GM12872 (cell line): ENCODE measurements at regions not wholly inside any gene's neighbourhood (a gene's known extent, or its start where the extent isn't known, plus 50 kb on each side); places are given as distances from the start of the nearest gene placed in this dataset.

Source experiments
- TF ChIP-seq, protein P1 (sequence below): IDR thresholded peaks from 3 replicates; pipeline ENCODE4 v1.5.1; 2011; ENCODE audit warnings: low read depth, mild to moderate bottlenecking, low read length, moderate library complexity; ENCODE audit not compliant: insufficient read depth

- TF ChIP-seq, protein P1, sequence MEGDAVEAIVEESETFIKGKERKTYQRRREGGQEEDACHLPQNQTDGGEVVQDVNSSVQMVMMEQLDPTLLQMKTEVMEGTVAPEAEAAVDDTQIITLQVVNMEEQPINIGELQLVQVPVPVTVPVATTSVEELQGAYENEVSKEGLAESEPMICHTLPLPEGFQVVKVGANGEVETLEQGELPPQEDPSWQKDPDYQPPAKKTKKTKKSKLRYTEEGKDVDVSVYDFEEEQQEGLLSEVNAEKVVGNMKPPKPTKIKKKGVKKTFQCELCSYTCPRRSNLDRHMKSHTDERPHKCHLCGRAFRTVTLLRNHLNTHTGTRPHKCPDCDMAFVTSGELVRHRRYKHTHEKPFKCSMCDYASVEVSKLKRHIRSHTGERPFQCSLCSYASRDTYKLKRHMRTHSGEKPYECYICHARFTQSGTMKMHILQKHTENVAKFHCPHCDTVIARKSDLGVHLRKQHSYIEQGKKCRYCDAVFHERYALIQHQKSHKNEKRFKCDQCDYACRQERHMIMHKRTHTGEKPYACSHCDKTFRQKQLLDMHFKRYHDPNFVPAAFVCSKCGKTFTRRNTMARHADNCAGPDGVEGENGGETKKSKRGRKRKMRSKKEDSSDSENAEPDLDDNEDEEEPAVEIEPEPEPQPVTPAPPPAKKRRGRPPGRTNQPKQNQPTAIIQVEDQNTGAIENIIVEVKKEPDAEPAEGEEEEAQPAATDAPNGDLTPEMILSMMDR: no peak
Observed at GRCh38 chr6:43887340-43887858, 117.4 kb downstream of the VEGFA start.

DNA sequence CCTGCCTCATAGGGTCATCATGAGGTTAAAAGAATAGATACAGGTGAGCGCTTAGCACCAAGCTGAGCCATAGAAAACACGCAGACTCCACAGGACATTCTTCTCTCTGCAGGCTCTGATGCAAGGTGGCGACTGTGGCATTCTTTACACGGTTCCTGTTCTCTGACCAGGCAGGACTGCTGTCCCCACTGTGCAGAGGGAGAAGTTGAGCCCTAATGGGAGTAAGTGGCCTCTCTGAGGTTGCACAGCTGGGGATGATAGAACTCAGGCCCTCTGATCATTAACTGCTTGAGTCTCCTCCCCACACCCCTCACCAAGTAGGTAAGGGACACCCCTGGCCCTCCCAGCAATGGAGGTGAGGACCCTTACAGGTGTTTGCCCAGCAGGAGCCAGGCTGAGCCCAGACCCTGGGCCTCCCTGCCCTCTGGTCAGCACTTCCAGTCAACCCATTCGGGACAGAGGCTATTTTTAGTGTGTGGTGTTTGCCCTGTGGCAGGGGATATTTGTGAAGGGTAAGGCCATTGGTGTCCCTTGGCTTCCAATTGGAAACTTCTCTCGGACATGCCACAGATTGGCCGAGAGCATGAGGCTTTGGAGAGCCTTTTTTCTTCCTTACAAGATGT is 116.8 kb downstream of the VEGFA start:
- TF ChIP-seq, protein P1: no peak

- TF ChIP-seq, protein P1: no peak
Observed at GRCh38 chr6:43886067-43886461, 116.1 kb downstream of the VEGFA start.

- TF ChIP-seq, protein P1: no peak
Observed at GRCh38 chr6:43885399-43886066, 115.5 kb downstream of the VEGFA start.

- TF ChIP-seq, protein P1: no peak
Observed at GRCh38 chr6:43884652-43885022, 114.6 kb downstream of the VEGFA start.

DNA sequence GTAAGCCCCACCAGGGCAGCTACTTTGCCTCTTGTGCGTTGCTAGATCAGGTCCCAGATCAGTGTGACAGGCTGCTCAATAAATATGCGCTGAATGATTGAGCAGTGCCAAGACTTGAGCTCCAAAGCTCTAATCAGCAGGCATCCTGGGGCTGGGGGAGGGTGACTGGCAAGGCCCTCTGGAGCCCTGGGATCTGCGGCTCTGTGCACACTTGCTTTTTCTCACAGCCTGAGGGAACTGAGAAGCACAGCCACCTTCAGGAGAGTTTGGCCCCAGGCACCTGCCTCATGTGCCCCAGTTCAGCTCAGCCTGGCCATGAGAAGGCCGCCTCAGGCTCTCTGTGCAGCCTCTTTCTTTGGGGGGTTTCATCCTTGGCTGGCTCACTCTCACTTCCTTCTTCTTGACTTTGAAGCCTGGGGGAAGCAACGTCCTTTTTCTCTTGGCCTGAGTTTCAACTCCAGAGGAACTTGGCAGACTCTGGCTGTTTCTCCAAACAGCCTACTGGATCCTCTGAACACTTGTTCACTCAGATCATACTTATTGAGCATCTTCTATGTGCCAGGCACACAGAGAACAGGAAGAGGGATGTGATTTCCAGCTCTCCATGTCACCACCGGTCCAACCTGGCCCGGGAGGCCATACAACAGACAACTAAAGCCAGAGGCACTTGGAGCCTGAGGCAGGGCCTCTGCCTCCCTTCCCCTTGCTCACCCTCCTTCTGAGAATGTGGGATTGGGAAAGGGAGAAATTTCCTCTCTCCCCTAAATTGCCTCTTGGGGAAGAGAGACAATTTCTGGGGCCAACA is 114.0 kb downstream of the VEGFA start:
- TF ChIP-seq, protein P1: no peak
